ENCODE measurements at regions not wholly inside any gene's neighbourhood (a gene's known extent, or its start where the extent isn't known, plus 50 kb on each side); places are given as distances from the start of the nearest gene placed in this dataset.

- Mint-ChIP-seq H3K9me3 (peaks cover 57% of the 10 kb centered on the region), H3K4me1 (ENCODE audit: low read depth) (no peaks in the 10 kb centered on the region), H3K4me3 (no peak overlapping the region), H3K36me3 (ENCODE audit: low read depth) (no peaks in the 10 kb centered on the region), H3K27ac (no peak overlapping the region), H3K27me3 (ENCODE audit: insufficient read depth) (no peaks in the 10 kb centered on the region; the same call in 1 of the 2 replicates)
- DNase-seq, result no peak
- no peak for TF ChIP-seq CTCF (IDR thresholded peaks at IDR 0.05)
Measured at GRCh38 chr7:25675789-25676474, 447.6 kb upstream of the NPVF start.

DNA sequence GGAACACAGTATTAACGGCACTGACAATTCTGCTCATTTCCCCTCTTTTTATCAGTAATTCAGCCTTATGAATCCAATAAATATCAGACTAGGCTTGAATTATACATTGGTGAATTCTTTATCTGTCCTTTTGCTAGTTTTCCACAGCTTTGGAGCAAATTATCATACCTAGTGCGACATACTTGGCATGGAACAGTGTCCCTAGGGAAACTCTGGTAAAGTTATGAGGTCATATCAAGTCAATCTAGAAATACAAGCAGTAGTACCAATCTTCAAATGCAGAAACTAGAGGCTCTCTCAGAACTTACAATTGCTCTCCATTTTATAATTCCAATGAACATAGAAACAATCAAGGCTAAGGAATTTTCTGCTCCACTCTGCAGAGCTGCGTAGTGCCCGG, 449.3 kb upstream of the NPVF start:
- Mint-ChIP-seq H3K36me3 (ENCODE audit: low read depth) (no peaks in the 10 kb centered on the region), H3K27ac (no peak overlapping the region), H3K4me3 (no peak overlapping the region), H3K27me3 (ENCODE audit: insufficient read depth) (no peaks in the 10 kb centered on the region; the same call in 1 of the 2 replicates), H3K4me1 (ENCODE audit: low read depth) (no peaks in the 10 kb centered on the region), H3K9me3 (peaks cover 55% of the 10 kb centered on the region)
- no peak for TF ChIP-seq CTCF (IDR thresholded peaks at IDR 0.05)
- DNase-seq, result no peak

DNA sequence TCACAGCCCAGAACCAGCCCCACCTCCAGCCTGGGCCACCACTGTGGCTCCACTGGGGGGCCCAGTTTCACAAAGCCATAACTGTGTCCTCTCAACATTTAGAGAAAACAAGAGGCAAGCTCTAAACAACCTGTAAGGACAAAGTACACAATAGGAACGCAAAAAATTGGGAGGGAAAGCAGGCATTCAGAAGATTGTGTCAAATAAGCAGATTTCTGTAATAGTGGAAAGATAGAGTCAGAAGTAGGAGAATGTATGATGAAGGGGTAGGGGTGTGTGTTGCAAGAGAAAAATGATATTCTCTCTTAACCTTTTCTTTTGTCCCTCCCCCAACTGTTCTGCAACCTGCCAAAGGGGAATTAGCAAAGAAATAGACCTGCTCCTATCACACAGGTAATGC, 449.9 kb upstream of the NPVF start:
- no peaks in the 10 kb centered on the region for H3K36me3 Mint-ChIP-seq (ENCODE audit: low read depth)
- H3K9me3 Mint-ChIP-seq, result peaks cover 62% of the 10 kb centered on the region
- H3K27me3 Mint-ChIP-seq (ENCODE audit: insufficient read depth), result no peaks in the 10 kb centered on the region; the same call in 1 of the 2 replicates
- DNase-seq, result no peak
- H3K27ac Mint-ChIP-seq, result no peak overlapping the region
- no peaks in the 10 kb centered on the region for H3K4me1 Mint-ChIP-seq (ENCODE audit: low read depth)
- no peak for TF ChIP-seq CTCF (IDR thresholded peaks at IDR 0.05)
- H3K4me3 Mint-ChIP-seq, result no peak overlapping the region

- Mint-ChIP-seq H3K27ac (no peak overlapping the region), H3K9me3 (peaks cover 52% of the 10 kb centered on the region), H3K27me3 (ENCODE audit: insufficient read depth) (no peaks in the 10 kb centered on the region; the same call in 1 of the 2 replicates), H3K4me3 (no peak overlapping the region), H3K36me3 (ENCODE audit: low read depth) (no peaks in the 10 kb centered on the region), H3K4me1 (ENCODE audit: low read depth) (no peaks in the 10 kb centered on the region)
- no peak for DNase-seq
- no peak for TF ChIP-seq CTCF (IDR thresholded peaks at IDR 0.05)
Measured at GRCh38 chr7:25680636-25681035, 452.4 kb upstream of the NPVF start.

- no peak overlapping the region for H3K4me3 Mint-ChIP-seq
- no peak for DNase-seq
- H3K4me1 Mint-ChIP-seq (ENCODE audit: low read depth), result no peaks in the 10 kb centered on the region
- no peaks in the 10 kb centered on the region; the same call in 1 of the 2 replicates for H3K27me3 Mint-ChIP-seq (ENCODE audit: insufficient read depth)
- H3K27ac Mint-ChIP-seq, result no peak overlapping the region
- H3K36me3 Mint-ChIP-seq (ENCODE audit: low read depth), result no peaks in the 10 kb centered on the region; the same call in 1 of the 2 replicates
- peaks cover 59% of the 10 kb centered on the region for H3K9me3 Mint-ChIP-seq
- TF ChIP-seq CTCF (IDR thresholded peaks at IDR 0.05), result no peak
Measured at GRCh38 chr7:25684360-25684759, 456.1 kb upstream of the NPVF start.

Data from HFFc6 (cell line).